ENCODE measurements at regions not wholly inside any gene's neighbourhood (a gene's known extent, or its start where the extent isn't known, plus 50 kb on each side); places are given as distances from the start of the nearest gene placed in this dataset.

GRCh38 chr6:145380186-145380585, 355.1 kb downstream of the EPM2A start (continued):
- no peak for TF ChIP-seq PRDM15 (CRISPR knock-in tag; IDR thresholded peaks at IDR 0.05)

DNA sequence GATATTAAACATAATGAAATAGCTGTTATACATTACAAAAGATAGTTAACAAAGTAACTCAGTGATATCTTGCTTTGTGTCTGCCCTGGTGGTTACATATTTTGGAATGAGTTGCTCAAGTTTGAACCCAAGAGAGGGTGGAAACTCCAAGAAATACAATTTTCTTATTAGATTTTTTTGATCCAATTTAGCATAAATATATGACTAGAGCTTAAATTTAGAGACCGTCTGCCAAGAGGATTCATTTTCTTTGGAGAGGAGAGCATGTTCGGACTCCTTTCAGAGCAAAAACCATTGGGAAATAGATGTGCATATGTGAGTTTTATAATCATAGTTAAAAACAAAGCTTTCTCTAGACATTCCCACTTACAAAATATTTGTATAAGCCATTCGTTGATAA, 353.4 kb downstream of the EPM2A start:
- Mint-ChIP-seq H3K4me3 (no peak overlapping the region), H3K9me3 (peaks cover 23% of the 10 kb centered on the region), H3K27ac (no peak overlapping the region), H3K4me1 (no peaks in the 10 kb centered on the region), H3K36me3 (peaks cover 8% of the 10 kb centered on the region), H3K27me3 (ENCODE audit: low read depth) (no peaks in the 10 kb centered on the region)
- ChIA-PET POLR2A (no interaction called here), CTCF (no interaction called here)
- TF ChIP-seq, protein P1, sequence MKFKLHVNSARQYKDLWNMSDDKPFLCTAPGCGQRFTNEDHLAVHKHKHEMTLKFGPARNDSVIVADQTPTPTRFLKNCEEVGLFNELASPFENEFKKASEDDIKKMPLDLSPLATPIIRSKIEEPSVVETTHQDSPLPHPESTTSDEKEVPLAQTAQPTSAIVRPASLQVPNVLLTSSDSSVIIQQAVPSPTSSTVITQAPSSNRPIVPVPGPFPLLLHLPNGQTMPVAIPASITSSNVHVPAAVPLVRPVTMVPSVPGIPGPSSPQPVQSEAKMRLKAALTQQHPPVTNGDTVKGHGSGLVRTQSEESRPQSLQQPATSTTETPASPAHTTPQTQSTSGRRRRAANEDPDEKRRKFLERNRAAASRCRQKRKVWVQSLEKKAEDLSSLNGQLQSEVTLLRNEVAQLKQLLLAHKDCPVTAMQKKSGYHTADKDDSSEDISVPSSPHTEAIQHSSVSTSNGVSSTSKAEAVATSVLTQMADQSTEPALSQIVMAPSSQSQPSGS (CRISPR knock-in tag; IDR thresholded peaks at IDR 0.05; ENCODE audit: borderline replicate concordance, low read depth), result no peak
- TF ChIP-seq CTCF (IDR thresholded peaks at IDR 0.05) (no peak), ZNF232 (CRISPR knock-in tag; IDR thresholded peaks at IDR 0.05) (no peak), SP1 (CRISPR knock-in tag; conservative IDR thresholded peaks at IDR 0.05) (no peak), ELF4 (CRISPR knock-in tag; IDR thresholded peaks at IDR 0.05; ENCODE audit: low read depth) (no peak), TP53 (CRISPR knock-in tag; IDR thresholded peaks at IDR 0.05) (no peak), ATF6 (CRISPR knock-in tag; IDR thresholded peaks at IDR 0.05) (no peak), FOXK1 (CRISPR knock-in tag; IDR thresholded peaks at IDR 0.05) (no peak), ATF1 (CRISPR knock-in tag; IDR thresholded peaks at IDR 0.05) (no peak)
- DNase-seq (ENCODE audit: low spot score) (no peak), ATAC-seq (no peak)

DNA sequence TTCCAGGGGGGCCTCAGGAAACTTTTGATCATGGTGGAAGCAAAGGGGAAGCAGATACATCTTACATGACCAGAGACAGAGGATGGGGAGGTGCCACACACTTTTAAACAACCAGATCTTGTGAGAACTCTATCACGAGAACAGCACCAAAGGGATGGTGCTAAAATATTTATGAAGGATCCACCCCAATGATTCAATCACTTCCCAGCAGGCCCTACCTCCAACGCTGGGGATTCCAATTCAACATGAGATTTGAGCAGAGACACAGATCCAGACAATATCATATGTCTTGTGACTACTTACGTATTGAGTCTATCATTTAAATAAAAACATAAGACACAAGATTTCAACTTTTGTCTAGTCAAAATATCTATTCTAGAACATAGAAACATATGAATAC, 351.9 kb downstream of the EPM2A start:
- H3K27ac Mint-ChIP-seq, result no peak overlapping the region
- no peak overlapping the region for H3K4me3 Mint-ChIP-seq
- H3K4me1 Mint-ChIP-seq, result no peaks in the 10 kb centered on the region
- H3K9me3 Mint-ChIP-seq, result peaks cover 10% of the 10 kb centered on the region
- no peak for ATAC-seq
- ChIA-PET CTCF (no interaction called here), POLR2A (no interaction called here)
- H3K36me3 Mint-ChIP-seq, result no peaks in the 10 kb centered on the region
- H3K27me3 Mint-ChIP-seq (ENCODE audit: low read depth), result no peaks in the 10 kb centered on the region
- DNase-seq (ENCODE audit: low spot score), result no peak
- TF ChIP-seq CREB1 (CRISPR knock-in tag; IDR thresholded peaks at IDR 0.05) (no peak), CBFB (CRISPR knock-in tag; IDR thresholded peaks at IDR 0.05; ENCODE audit: low read depth) (no peak), FOXK1 (CRISPR knock-in tag; IDR thresholded peaks at IDR 0.05) (no peak), IRF2 (CRISPR knock-in tag; IDR thresholded peaks at IDR 0.05; ENCODE audit: borderline replicate concordance, low read depth) (no peak), ESRRA (CRISPR knock-in tag; IDR thresholded peaks at IDR 0.05; ENCODE audit: borderline replicate concordance) (no peak), TCF7 (CRISPR knock-in tag; IDR thresholded peaks at IDR 0.05; ENCODE audit: low read depth) (no peak), JUN (CRISPR knock-in tag; IDR thresholded peaks at IDR 0.05) (no peak), ZNF671 (CRISPR knock-in tag; IDR thresholded peaks at IDR 0.05) (no peak), SOX15 (CRISPR knock-in tag; IDR thresholded peaks at IDR 0.05) (no peak), GRHL2 (CRISPR knock-in tag; IDR thresholded peaks at IDR 0.05; ENCODE audit: insufficient replicate concordance, severe bottlenecking) (no peak), USF2 (CRISPR knock-in tag; IDR thresholded peaks at IDR 0.05) (no peak), EMX1 (CRISPR knock-in tag; IDR thresholded peaks at IDR 0.05) (no peak), NR1H2 (CRISPR knock-in tag; IDR thresholded peaks at IDR 0.05) (no peak)
- TF ChIP-seq, protein P2, sequence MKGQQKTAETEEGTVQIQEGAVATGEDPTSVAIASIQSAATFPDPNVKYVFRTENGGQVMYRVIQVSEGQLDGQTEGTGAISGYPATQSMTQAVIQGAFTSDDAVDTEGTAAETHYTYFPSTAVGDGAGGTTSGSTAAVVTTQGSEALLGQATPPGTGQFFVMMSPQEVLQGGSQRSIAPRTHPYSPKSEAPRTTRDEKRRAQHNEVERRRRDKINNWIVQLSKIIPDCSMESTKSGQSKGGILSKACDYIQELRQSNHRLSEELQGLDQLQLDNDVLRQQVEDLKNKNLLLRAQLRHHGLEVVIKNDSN (CRISPR knock-in tag; IDR thresholded peaks at IDR 0.05), result no peak
- TF ChIP-seq, protein P3, sequence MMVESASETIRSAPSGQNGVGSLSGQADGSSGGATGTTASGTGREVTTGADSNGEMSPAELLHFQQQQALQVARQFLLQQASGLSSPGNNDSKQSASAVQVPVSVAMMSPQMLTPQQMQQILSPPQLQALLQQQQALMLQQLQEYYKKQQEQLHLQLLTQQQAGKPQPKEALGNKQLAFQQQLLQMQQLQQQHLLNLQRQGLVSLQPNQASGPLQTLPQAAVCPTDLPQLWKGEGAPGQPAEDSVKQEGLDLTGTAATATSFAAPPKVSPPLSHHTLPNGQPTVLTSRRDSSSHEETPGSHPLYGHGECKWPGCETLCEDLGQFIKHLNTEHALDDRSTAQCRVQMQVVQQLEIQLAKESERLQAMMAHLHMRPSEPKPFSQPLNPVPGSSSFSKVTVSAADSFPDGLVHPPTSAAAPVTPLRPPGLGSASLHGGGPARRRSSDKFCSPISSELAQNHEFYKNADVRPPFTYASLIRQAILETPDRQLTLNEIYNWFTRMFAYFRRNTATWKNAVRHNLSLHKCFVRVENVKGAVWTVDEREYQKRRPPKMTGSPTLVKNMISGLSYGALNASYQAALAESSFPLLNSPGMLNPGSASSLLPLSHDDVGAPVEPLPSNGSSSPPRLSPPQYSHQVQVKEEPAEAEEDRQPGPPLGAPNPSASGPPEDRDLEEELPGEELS (CRISPR knock-in tag; IDR thresholded peaks at IDR 0.05), result no peak

Measured in WTC11 (cell line).